Activated CD4-positive, alpha-beta T cell treated with anti-CD3 and anti-CD28 coated beads for 36 hours (primary cell): ENCODE measurements at regions not wholly inside any gene's neighbourhood (a gene's known extent, or its start where the extent isn't known, plus 50 kb on each side); places are given as distances from the start of the nearest gene placed in this dataset.
"Not testable (repeated sequence)": the region's sequence is repeated elsewhere in the genome, so short reads cannot be mapped to it uniquely, and the experiment has no call there.

Experiments
- ATAC-seq: fragments of 200-7000 bp; cut with Tn5 transposase; one replicate; pipeline ENCODE4 v1.10.0; 2021; ENCODE audit warnings: mild to moderate bottlenecking, moderate library complexity
- CTCF ChIA-PET: fragments of 350-600 bp; sonication (Branson Sonifier 250); formaldehyde crosslinking; loops from one replicate; lab custom pipeline; 2021; ENCODE audit warnings: antibody characterized with exemption; lab: Charles Lee
- POLR2A ChIA-PET: fragments of 350-600 bp; sonication (Branson Sonifier 250); formaldehyde crosslinking; loops from one replicate; lab custom pipeline; 2021; ENCODE audit warnings: antibody characterized with exemption, inconsistent platforms; lab: Charles Lee
- DNase-seq: peaks from one replicate; pipeline ENCODE4 v3.0.0-alpha.2; 2020
- H3K27ac Mint-ChIP-seq: one replicate; pipeline ENCODE4 v1.8.0; 2021; ENCODE audit warnings: mixed read lengths
- H3K27me3 Mint-ChIP-seq: one replicate; pipeline ENCODE4 v1.8.0; 2021; ENCODE audit warnings: mixed read lengths
- H3K36me3 Mint-ChIP-seq: one replicate; pipeline ENCODE4 v1.8.0; 2021; ENCODE audit warnings: low read depth, mixed read lengths
- H3K4me1 Mint-ChIP-seq: one replicate; pipeline ENCODE4 v1.8.0; 2021; ENCODE audit warnings: mixed read lengths
- H3K4me3 Mint-ChIP-seq: one replicate; pipeline ENCODE4 v1.8.0; 2021; ENCODE audit warnings: mild to moderate bottlenecking, moderate library complexity, mixed read lengths
- H3K9me3 Mint-ChIP-seq: one replicate; pipeline ENCODE4 v1.8.0; 2021; ENCODE audit warnings: low read depth, mixed read lengths
- intact Hi-C, 2 experiments: fragments of 100-400 bp; cut with DNase I in 1 of 2; cut with micrococcal nuclease in 1 of 2; formaldehyde crosslinking; loops; one replicate each; pipeline versions ENCODE4 v1.14.2 to v1.15.1; 2022 to 2024; cut with DNase I, micrococcal nuclease

- intact Hi-C loops = no loop called here
- Mint-ChIP-seq H3K4me1 (no peaks in the 10 kb centered on the region), H3K27me3 (peaks cover 30% of the 10 kb centered on the region), H3K4me3 (no peak overlapping the region), H3K9me3 (no peaks in the 10 kb centered on the region), H3K36me3 (no peaks in the 10 kb centered on the region), H3K27ac (no peak overlapping the region)
- ChIA-PET POLR2A (interaction anchor here (0.6 kb wide), 1 partner anchor 520 kb away, joined by 3 read pairs; no protein-coding TSS in a partner anchor), CTCF (no interaction called here)
- no peak for DNase-seq
- ATAC-seq = no peak
Measured at GRCh38 chr15:38756441-38756840, 191.8 kb upstream of the RASGRP1 start.

- H3K27me3 Mint-ChIP-seq = peaks cover 33% of the 10 kb centered on the region
- DNase-seq (no peak), ATAC-seq (no peak)
- ChIA-PET CTCF (interaction anchor here (1.4 to 1.5 kb wide), 2 partner anchors 9 to 51 kb away, joined by 3 to 4 read pairs; no protein-coding TSS in a partner anchor), POLR2A (no interaction called here)
- H3K36me3 Mint-ChIP-seq = no peaks in the 10 kb centered on the region
- intact Hi-C loops = no loop called here
- no peak overlapping the region for H3K4me3 Mint-ChIP-seq
- H3K4me1 Mint-ChIP-seq = no peaks in the 10 kb centered on the region
- no peaks in the 10 kb centered on the region for H3K9me3 Mint-ChIP-seq
- H3K27ac Mint-ChIP-seq = no peak overlapping the region
Measured at GRCh38 chr15:38758043-38758442, 193.4 kb upstream of the RASGRP1 start.

GRCh38 chr15:38761681-38762080, 197.1 kb upstream of the RASGRP1 start:
- Mint-ChIP-seq H3K27ac (no peak overlapping the region), H3K4me3 (no peak overlapping the region), H3K4me1 (no peaks in the 10 kb centered on the region), H3K36me3 (no peaks in the 10 kb centered on the region), H3K27me3 (peaks cover 18% of the 10 kb centered on the region), H3K9me3 (no peaks in the 10 kb centered on the region)
- intact Hi-C loops = no loop called here
- ChIA-PET POLR2A (no interaction called here), CTCF (no interaction called here)
- no peak for ATAC-seq
- no peak for DNase-seq

GRCh38 chr15:38768970-38769369, 204.4 kb upstream of the RASGRP1 start:
- Mint-ChIP-seq H3K27me3 (no peaks in the 10 kb centered on the region), H3K4me3 (no peak overlapping the region), H3K27ac (no peak overlapping the region), H3K9me3 (peaks cover 2% of the 10 kb centered on the region), H3K4me1 (no peaks in the 10 kb centered on the region), H3K36me3 (no peaks in the 10 kb centered on the region)
- intact Hi-C loops = no loop called here
- ATAC-seq (no peak), DNase-seq (no peak)
- POLR2A ChIA-PET = no interaction called here
- CTCF ChIA-PET = interaction anchor here (1.1 kb wide), 1 partner anchor 9 kb away, joined by 3 read pairs; no protein-coding TSS in a partner anchor

- Mint-ChIP-seq H3K27ac (no peak overlapping the region), H3K4me3 (no peak overlapping the region), H3K27me3 (peaks cover 2% of the 10 kb centered on the region), H3K36me3 (no peaks in the 10 kb centered on the region), H3K4me1 (no peaks in the 10 kb centered on the region), H3K9me3 (peaks cover 2% of the 10 kb centered on the region)
- intact Hi-C loops = no loop called here
- CTCF ChIA-PET = interaction anchor here (1.2 kb wide), 1 partner anchor 329 kb away, joined by 3 read pairs; no protein-coding TSS in a partner anchor
- POLR2A ChIA-PET = no interaction called here
- no peak for ATAC-seq
- DNase-seq = no peak
Measured at GRCh38 chr15:38769492-38769891, 204.9 kb upstream of the RASGRP1 start.

GRCh38 chr15:38774076-38774475, 209.5 kb upstream of the RASGRP1 start:
- H3K9me3 Mint-ChIP-seq, POLR2A ChIA-PET, ATAC-seq, H3K4me1 Mint-ChIP-seq, H3K27ac Mint-ChIP-seq, H3K4me3 Mint-ChIP-seq, DNase-seq, intact Hi-C loops, H3K36me3 Mint-ChIP-seq, CTCF ChIA-PET: not testable (repeated sequence)
- H3K27me3 Mint-ChIP-seq = peaks cover 17% of the 10 kb centered on the region

GRCh38 chr15:38781196-38781595, 216.6 kb upstream of the RASGRP1 start:
- CTCF ChIA-PET = no interaction called here
- intact Hi-C loops = no loop called here
- POLR2A ChIA-PET = no interaction called here
- ATAC-seq (no peak), DNase-seq (no peak)
- H3K9me3 Mint-ChIP-seq = no peaks in the 10 kb centered on the region
- H3K27ac Mint-ChIP-seq = no peak overlapping the region
- H3K27me3 Mint-ChIP-seq = peaks cover 21% of the 10 kb centered on the region
- H3K4me3 Mint-ChIP-seq = no peak overlapping the region
- H3K4me1 Mint-ChIP-seq = no peaks in the 10 kb centered on the region
- H3K36me3 Mint-ChIP-seq = no peaks in the 10 kb centered on the region

- intact Hi-C loops = no loop called here
- H3K27me3 Mint-ChIP-seq = peaks cover 19% of the 10 kb centered on the region
- H3K9me3 Mint-ChIP-seq = no peaks in the 10 kb centered on the region
- no peak overlapping the region for H3K27ac Mint-ChIP-seq
- no peaks in the 10 kb centered on the region for H3K36me3 Mint-ChIP-seq
- ChIA-PET CTCF (no interaction called here), POLR2A (no interaction called here)
- H3K4me3 Mint-ChIP-seq = no peak overlapping the region
- no peaks in the 10 kb centered on the region for H3K4me1 Mint-ChIP-seq
- no peak for DNase-seq
- no peak for ATAC-seq
Measured at GRCh38 chr15:38782156-38782555, 217.5 kb upstream of the RASGRP1 start.

- H3K27ac Mint-ChIP-seq = no peak overlapping the region
- CTCF ChIA-PET = no interaction called here
- no peak for ATAC-seq
- DNase-seq = no peak
- H3K4me1 Mint-ChIP-seq = no peaks in the 10 kb centered on the region
- H3K4me3 Mint-ChIP-seq = no peak overlapping the region
- H3K9me3 Mint-ChIP-seq = no peaks in the 10 kb centered on the region
- H3K36me3 Mint-ChIP-seq = no peaks in the 10 kb centered on the region
- POLR2A ChIA-PET = no interaction called here
- H3K27me3 Mint-ChIP-seq = no peaks in the 10 kb centered on the region
- intact Hi-C loops = no loop called here
Measured at GRCh38 chr15:38788918-38789317, 224.3 kb upstream of the RASGRP1 start.

GRCh38 chr15:38789566-38789965, 225.0 kb upstream of the RASGRP1 start:
- intact Hi-C loops = no loop called here
- ChIA-PET CTCF (no interaction called here), POLR2A (no interaction called here)
- ATAC-seq (no peak), DNase-seq (no peak)
- Mint-ChIP-seq H3K36me3 (no peaks in the 10 kb centered on the region), H3K4me3 (no peak overlapping the region), H3K27ac (no peak overlapping the region), H3K27me3 (no peaks in the 10 kb centered on the region), H3K9me3 (no peaks in the 10 kb centered on the region), H3K4me1 (no peaks in the 10 kb centered on the region)

- Mint-ChIP-seq H3K4me1 (no peaks in the 10 kb centered on the region), H3K9me3 (no peaks in the 10 kb centered on the region), H3K4me3 (no peak overlapping the region), H3K36me3 (no peaks in the 10 kb centered on the region), H3K27me3 (peaks cover 2% of the 10 kb centered on the region), H3K27ac (no peak overlapping the region)
- no peak for ATAC-seq
- ChIA-PET CTCF (interaction anchor here (0.6 to 1.5 kb wide), 2 partner anchors 10 to 17 kb away, joined by 3 to 4 read pairs; no protein-coding TSS in a partner anchor), POLR2A (no interaction called here)
- no peak for DNase-seq
- intact Hi-C loops = no loop called here
Measured at GRCh38 chr15:38793206-38793810, 228.7 kb upstream of the RASGRP1 start.

GRCh38 chr15:38795471-38796245, 231.0 kb upstream of the RASGRP1 start:
- CTCF ChIA-PET = no interaction called here
- no peak for ATAC-seq

More at GRCh38 chr15:38795471-38796245, 231.0 kb upstream of the RASGRP1 start:
- Mint-ChIP-seq H3K36me3 (no peaks in the 10 kb centered on the region), H3K4me3 (no peak overlapping the region), H3K27me3 (peaks cover 17% of the 10 kb centered on the region), H3K4me1 (no peaks in the 10 kb centered on the region), H3K9me3 (peaks cover 5% of the 10 kb centered on the region), H3K27ac (no peak overlapping the region)
- POLR2A ChIA-PET = interaction anchor here (0.6 kb wide), 1 partner anchor 329 kb away, joined by 3 read pairs; no protein-coding TSS in a partner anchor
- DNase-seq = no peak
- intact Hi-C loops = no loop called here
